ENCODE measurements at regions not wholly inside any gene's neighbourhood (a gene's known extent, or its start where the extent isn't known, plus 50 kb on each side); places are given as distances from the start of the nearest gene placed in this dataset.

DNA sequence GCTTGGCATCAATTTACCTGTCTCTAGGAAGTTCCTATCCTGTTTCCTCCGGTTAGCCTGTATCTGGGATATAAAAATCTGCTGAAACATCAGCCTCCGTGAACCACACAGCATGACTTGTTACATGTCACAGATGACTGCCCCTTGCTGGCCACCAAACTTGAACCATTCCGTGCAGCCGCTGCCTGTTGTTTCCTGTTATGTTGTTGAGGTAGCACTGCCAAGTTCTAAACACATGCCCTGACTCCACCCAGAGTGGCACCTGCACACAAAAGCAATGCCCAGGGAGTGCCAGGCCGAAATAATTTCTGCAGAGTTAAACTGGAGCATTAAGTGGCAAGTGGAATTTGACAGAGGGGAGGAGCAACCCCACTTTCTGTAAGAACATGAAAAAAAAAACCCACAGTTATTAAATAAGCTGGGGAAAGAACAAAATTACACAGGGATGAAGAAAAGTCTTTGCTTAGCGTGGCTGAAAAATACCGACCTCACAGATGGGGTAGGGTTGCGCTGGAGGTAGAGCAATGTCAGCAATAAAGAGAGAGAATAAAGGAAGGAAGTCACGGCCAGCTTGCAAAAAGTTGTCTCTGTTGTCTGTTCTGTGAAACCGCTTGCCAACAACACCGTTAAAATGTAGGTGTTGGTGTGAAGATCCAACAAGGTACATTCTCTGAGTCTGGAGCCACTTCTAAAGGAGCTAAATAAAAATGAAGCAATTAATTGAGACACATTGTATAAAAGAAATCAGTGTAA, 174.6 kb upstream of the CDH13 start:
- Histone ChIP-seq H3K4me1 (ENCODE audit: control insufficient read depth, insufficient read depth, low read length) (no peaks in the 10 kb centered on the region), H3K9me3 (replicated peaks; ENCODE audit: low read length) (no peaks in the 10 kb centered on the region), H3K36me3 (ENCODE audit: insufficient read depth, low read length) (no peaks in the 10 kb centered on the region), H3K4me3 (ENCODE audit: low read length) (no peak overlapping the region), H3K9ac (ENCODE audit: low read depth, low read length) (no peak overlapping the region), H3K27me3 (ENCODE audit: control insufficient read depth, insufficient read depth, low read length) (peaks cover 24% of the 10 kb centered on the region), H3K4me2 (ENCODE audit: low read length) (no peak overlapping the region)

DNA sequence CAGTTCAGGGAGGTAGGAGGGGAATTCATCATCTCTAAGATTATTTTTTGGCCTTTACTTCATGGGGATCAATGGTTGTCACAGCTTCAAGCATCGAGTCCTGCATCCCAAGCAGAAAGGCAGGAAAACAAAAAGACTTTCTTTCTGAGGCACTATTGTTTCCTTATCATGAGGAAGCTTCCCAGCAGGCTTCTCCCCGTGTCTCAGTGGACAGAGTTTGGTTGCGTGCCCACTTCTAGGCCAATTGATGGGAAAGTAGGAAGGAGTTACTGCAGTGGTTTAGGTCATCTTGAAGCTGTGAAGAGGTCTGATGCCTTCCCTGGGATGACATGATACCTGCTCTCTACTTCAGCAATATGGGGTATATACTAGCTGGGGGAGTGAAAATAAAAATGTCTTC, 175.3 kb upstream of the CDH13 start:
- Histone ChIP-seq H3K27me3 (ENCODE audit: control insufficient read depth, insufficient read depth, low read length) (peaks cover 24% of the 10 kb centered on the region), H3K9ac (ENCODE audit: low read depth, low read length) (no peak overlapping the region)

DNA sequence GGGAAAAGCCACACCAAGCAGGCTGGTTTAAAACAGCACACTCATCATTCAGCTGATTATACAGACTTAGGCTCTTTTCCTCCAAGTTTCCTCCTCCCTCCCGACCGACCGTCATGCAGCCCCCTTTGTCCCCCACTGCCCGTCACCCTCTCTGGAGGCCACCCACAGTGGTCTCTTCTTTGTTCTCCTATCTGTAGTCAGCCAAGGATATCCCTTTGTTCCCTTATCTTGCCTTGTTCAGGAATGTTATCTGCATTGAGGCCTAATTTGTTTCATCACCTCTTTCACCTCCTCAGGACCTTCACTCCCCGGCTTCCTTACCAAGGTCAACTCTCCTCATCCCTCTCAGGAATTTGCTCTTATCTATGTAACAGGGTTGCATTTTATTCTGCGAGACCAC, 186.4 kb upstream of the CDH13 start:
- Histone ChIP-seq H3K9me3 (replicated peaks; ENCODE audit: low read length) (no peaks in the 10 kb centered on the region), H3K4me2 (ENCODE audit: low read length) (no peak overlapping the region), H3K4me1 (ENCODE audit: control insufficient read depth, insufficient read depth, low read length) (no peaks in the 10 kb centered on the region), H3K27me3 (ENCODE audit: control insufficient read depth, insufficient read depth, low read length) (peaks cover 22% of the 10 kb centered on the region), H3K9ac (ENCODE audit: low read depth, low read length) (no peak overlapping the region), H3K4me3 (ENCODE audit: low read length) (no peak overlapping the region), H3K36me3 (ENCODE audit: insufficient read depth, low read length) (no peaks in the 10 kb centered on the region)

More for the DNA sequence above, 175.3 kb upstream of the CDH13 start:
- H3K4me1 ChIP-seq (ENCODE audit: control insufficient read depth, insufficient read depth, low read length) = no peaks in the 10 kb centered on the region
- no peaks in the 10 kb centered on the region for H3K36me3 ChIP-seq (ENCODE audit: insufficient read depth, low read length)
- H3K9me3 ChIP-seq (replicated peaks; ENCODE audit: low read length) = no peaks in the 10 kb centered on the region
- H3K4me2 ChIP-seq (ENCODE audit: low read length) = no peak overlapping the region
- H3K4me3 ChIP-seq (ENCODE audit: low read length) = no peak overlapping the region

- no peaks in the 10 kb centered on the region for H3K9me3 ChIP-seq (replicated peaks; ENCODE audit: low read length)
These were observed 187.0 kb upstream of the CDH13 start for GRCh38 chr16:82439678-82440293.

DNA sequence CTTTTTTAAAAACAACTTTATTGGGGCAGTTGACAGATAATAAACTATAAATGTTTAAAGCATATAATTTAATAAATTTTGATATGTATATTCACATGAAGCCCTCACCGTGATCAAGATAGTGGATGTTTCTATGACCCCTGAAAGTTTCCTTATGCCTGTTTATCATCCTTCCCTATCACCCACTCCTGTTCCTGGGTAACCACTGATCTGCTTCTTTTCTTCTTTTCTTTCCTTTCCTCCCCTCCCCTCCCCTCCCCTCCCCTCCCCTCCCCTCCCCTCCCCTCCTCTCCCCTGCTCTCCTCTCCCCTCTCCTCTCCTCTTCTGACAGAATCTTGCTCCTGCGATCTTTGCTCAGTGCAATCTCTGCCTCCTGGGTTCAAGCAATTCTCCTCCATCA, 193.7 kb upstream of the CDH13 start:
- H3K9me3 ChIP-seq (replicated peaks; ENCODE audit: low read length) = no peaks in the 10 kb centered on the region
- no peaks in the 10 kb centered on the region for H3K4me1 ChIP-seq (ENCODE audit: control insufficient read depth, insufficient read depth, low read length)
- H3K27me3 ChIP-seq (ENCODE audit: control insufficient read depth, insufficient read depth, low read length) = peaks cover 39% of the 10 kb centered on the region
- no peak overlapping the region for H3K4me2 ChIP-seq (ENCODE audit: low read length)
- no peak overlapping the region for H3K4me3 ChIP-seq (ENCODE audit: low read length)
- H3K9ac ChIP-seq (ENCODE audit: low read depth, low read length) = no peak overlapping the region
- H3K36me3 ChIP-seq (ENCODE audit: insufficient read depth, low read length) = no peaks in the 10 kb centered on the region

More at GRCh38 chr16:82439678-82440293, 187.0 kb upstream of the CDH13 start:
- Histone ChIP-seq H3K4me2 (ENCODE audit: low read length) (no peak overlapping the region), H3K4me3 (ENCODE audit: low read length) (no peak overlapping the region), H3K4me1 (ENCODE audit: control insufficient read depth, insufficient read depth, low read length) (no peaks in the 10 kb centered on the region), H3K27me3 (ENCODE audit: control insufficient read depth, insufficient read depth, low read length) (peaks cover 23% of the 10 kb centered on the region), H3K36me3 (ENCODE audit: insufficient read depth, low read length) (no peaks in the 10 kb centered on the region), H3K9ac (ENCODE audit: low read depth, low read length) (no peak overlapping the region)

- no peak overlapping the region for H3K4me3 ChIP-seq (ENCODE audit: low read length)
- no peaks in the 10 kb centered on the region for H3K9me3 ChIP-seq (replicated peaks; ENCODE audit: low read length)
- H3K27me3 ChIP-seq (ENCODE audit: control insufficient read depth, insufficient read depth, low read length) = peaks cover 39% of the 10 kb centered on the region
These were observed 194.5 kb upstream of the CDH13 start for GRCh38 chr16:82432261-82432660.

DNA sequence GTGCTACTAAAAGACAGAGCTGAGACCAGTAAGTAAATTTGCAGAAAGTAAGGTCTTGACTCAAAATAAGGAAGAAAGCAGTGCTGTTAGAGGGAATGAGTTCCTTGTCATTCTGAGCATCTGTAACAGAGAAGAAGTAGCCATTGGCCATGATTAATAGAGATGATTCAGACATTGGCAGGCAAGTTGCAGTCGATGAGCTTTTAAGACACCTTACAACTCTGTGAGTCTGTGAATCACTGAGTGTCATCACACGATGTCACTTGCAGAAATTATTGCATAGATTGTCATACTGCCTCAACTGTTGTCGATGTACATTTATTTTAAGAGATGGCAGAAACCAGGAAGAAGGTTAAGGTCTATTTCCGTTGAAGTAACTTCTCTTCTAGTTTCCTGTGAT, 201.1 kb upstream of the CDH13 start:
- H3K27me3 ChIP-seq (ENCODE audit: control insufficient read depth, insufficient read depth, low read length) = peaks cover 20% of the 10 kb centered on the region
- H3K4me3 ChIP-seq (ENCODE audit: low read length) = no peak overlapping the region
- H3K4me1 ChIP-seq (ENCODE audit: control insufficient read depth, insufficient read depth, low read length) = no peaks in the 10 kb centered on the region
- no peaks in the 10 kb centered on the region for H3K9me3 ChIP-seq (replicated peaks; ENCODE audit: low read length)
- H3K4me2 ChIP-seq (ENCODE audit: low read length) = no peak overlapping the region
- no peaks in the 10 kb centered on the region for H3K36me3 ChIP-seq (ENCODE audit: insufficient read depth, low read length)
- no peak overlapping the region for H3K9ac ChIP-seq (ENCODE audit: low read depth, low read length)

More at GRCh38 chr16:82432261-82432660, 194.5 kb upstream of the CDH13 start:
- no peaks in the 10 kb centered on the region for H3K4me1 ChIP-seq (ENCODE audit: control insufficient read depth, insufficient read depth, low read length)
- no peaks in the 10 kb centered on the region for H3K36me3 ChIP-seq (ENCODE audit: insufficient read depth, low read length)
- no peak overlapping the region for H3K9ac ChIP-seq (ENCODE audit: low read depth, low read length)
- H3K4me2 ChIP-seq (ENCODE audit: low read length) = no peak overlapping the region

DNA sequence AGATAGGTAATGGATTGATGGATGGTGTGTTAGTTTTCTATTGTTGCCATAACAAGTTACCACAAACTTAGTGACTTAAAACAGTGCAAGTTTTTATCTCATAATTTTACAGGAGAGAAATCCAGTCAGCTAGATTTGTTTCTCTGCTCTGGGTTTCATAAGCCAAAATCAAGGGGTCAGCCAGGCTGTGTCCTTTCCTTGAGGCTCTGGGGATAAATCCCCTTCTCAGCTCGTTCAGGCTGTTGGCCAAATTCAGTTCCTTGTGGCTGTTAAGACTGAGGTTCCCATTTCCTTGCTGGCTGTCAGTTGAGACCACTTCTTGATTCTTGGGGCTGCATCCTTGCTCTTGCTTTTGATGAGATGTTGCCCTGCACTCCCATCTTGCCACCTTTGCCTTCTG, 204.9 kb upstream of the CDH13 start:
- no peaks in the 10 kb centered on the region for H3K9me3 ChIP-seq (replicated peaks; ENCODE audit: low read length)
- H3K36me3 ChIP-seq (ENCODE audit: insufficient read depth, low read length) = no peaks in the 10 kb centered on the region
- H3K9ac ChIP-seq (ENCODE audit: low read depth, low read length) = no peak overlapping the region
- H3K4me2 ChIP-seq (ENCODE audit: low read length) = no peak overlapping the region
- H3K4me1 ChIP-seq (ENCODE audit: control insufficient read depth, insufficient read depth, low read length) = no peaks in the 10 kb centered on the region
- H3K27me3 ChIP-seq (ENCODE audit: control insufficient read depth, insufficient read depth, low read length) = peaks cover 15% of the 10 kb centered on the region
- no peak overlapping the region for H3K4me3 ChIP-seq (ENCODE audit: low read length)

DNA sequence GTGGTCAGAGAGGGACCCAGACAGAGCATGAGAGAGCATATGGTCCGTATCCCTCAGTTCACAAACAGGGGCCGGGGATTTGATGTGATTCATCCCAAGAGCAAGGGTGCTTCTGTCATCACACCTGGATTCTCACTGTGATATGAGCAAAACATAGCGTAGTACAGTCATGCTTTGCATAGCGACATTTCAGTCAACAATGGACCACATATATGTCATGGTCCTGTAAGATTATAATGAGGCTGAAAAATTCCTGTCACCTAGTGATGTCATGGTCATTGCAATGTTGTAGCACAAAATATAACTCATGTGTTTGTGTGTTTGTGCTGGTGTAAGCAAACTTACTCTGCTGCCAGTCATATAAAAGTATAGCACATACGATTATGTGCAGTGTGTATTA, 207.4 kb upstream of the CDH13 start:
- H3K4me1 ChIP-seq (ENCODE audit: control insufficient read depth, insufficient read depth, low read length) = no peaks in the 10 kb centered on the region
- H3K4me3 ChIP-seq (ENCODE audit: low read length) = no peak overlapping the region
- H3K9me3 ChIP-seq (replicated peaks; ENCODE audit: low read length) = no peaks in the 10 kb centered on the region
- H3K4me2 ChIP-seq (ENCODE audit: low read length) = no peak overlapping the region
- no peaks in the 10 kb centered on the region for H3K36me3 ChIP-seq (ENCODE audit: insufficient read depth, low read length)
- peaks cover 10% of the 10 kb centered on the region for H3K27me3 ChIP-seq (ENCODE audit: control insufficient read depth, insufficient read depth, low read length)
- H3K9ac ChIP-seq (ENCODE audit: low read depth, low read length) = no peak overlapping the region

DNA sequence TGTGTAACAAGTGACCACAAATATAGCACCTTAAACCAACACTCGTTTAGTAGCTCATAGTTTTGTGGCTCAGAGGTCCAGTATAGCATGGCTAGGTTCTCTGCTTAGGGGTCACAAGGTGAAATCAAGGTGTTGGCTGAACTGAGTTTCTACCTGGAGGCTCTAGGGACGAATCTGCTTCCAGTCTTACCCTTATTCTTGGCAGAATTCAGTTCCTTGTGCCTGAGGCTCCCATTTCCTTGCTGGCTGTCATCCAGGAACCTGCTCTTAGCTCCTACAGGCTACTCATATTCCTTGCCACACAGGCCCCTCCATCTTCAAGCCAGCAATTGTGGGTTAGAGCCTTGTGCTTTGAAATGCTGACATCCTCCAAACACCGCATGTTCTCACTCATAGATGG, 212.3 kb upstream of the CDH13 start:
- Histone ChIP-seq H3K36me3 (ENCODE audit: insufficient read depth, low read length) (no peaks in the 10 kb centered on the region), H3K4me1 (ENCODE audit: control insufficient read depth, insufficient read depth, low read length) (no peaks in the 10 kb centered on the region), H3K27me3 (ENCODE audit: control insufficient read depth, insufficient read depth, low read length) (no peaks in the 10 kb centered on the region), H3K9ac (ENCODE audit: low read depth, low read length) (no peak overlapping the region), H3K4me3 (ENCODE audit: low read length) (no peak overlapping the region), H3K4me2 (ENCODE audit: low read length) (no peak overlapping the region), H3K9me3 (replicated peaks; ENCODE audit: low read length) (no peaks in the 10 kb centered on the region)

DNA sequence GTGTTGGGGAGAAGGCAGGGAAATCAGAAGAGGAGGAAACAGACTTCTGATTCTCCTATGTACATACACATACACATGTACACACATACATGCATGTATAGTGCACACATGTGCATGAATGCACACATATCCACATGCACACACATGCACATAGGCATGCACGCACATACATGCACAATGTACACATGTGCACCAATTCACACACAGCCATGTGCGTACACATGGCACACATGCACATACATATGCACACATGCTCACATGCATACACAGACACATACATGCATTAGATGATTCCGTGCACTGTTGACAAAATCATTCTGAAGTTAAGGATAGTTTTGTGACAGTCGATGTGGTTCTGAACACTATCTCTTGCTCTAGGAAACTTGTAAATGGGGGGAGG, 214.0 kb upstream of the CDH13 start:
- no peak overlapping the region for H3K4me3 ChIP-seq (ENCODE audit: low read length)
- no peaks in the 10 kb centered on the region for H3K4me1 ChIP-seq (ENCODE audit: control insufficient read depth, insufficient read depth, low read length)
- no peak overlapping the region for H3K9ac ChIP-seq (ENCODE audit: low read depth, low read length)
- H3K9me3 ChIP-seq (replicated peaks; ENCODE audit: low read length) = no peaks in the 10 kb centered on the region
- H3K36me3 ChIP-seq (ENCODE audit: insufficient read depth, low read length) = no peaks in the 10 kb centered on the region
- no peak overlapping the region for H3K4me2 ChIP-seq (ENCODE audit: low read length)
- H3K27me3 ChIP-seq (ENCODE audit: control insufficient read depth, insufficient read depth, low read length) = peaks cover 5% of the 10 kb centered on the region

DNA sequence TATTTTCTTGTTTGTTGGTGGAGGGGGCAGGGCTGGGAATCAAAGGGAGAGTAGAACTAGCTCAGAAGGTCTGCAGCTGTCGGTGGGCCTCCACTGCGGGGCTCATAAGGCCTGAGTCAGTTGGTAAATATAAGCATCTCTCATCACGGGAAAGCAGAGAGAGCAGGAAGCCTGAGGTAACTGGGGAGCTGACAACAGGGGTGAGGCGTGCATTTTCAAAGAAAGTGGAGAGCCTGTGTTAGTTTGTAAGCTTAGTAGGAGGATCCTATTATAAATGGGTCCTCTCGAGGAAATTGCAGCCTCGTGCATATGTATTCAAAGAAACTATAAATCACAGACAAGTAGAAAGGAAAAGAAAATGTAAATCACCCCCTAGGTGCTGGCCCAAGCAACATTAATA, 221.0 kb upstream of the CDH13 start:
- H3K9me3 ChIP-seq (replicated peaks; ENCODE audit: low read length) = no peaks in the 10 kb centered on the region
- H3K4me1 ChIP-seq (ENCODE audit: control insufficient read depth, insufficient read depth, low read length) = no peaks in the 10 kb centered on the region
- H3K36me3 ChIP-seq (ENCODE audit: insufficient read depth, low read length) = no peaks in the 10 kb centered on the region
- peaks cover 15% of the 10 kb centered on the region for H3K27me3 ChIP-seq (ENCODE audit: control insufficient read depth, insufficient read depth, low read length)
- H3K4me2 ChIP-seq (ENCODE audit: low read length) = no peak overlapping the region
- H3K9ac ChIP-seq (ENCODE audit: low read depth, low read length) = no peak overlapping the region
- no peak overlapping the region for H3K4me3 ChIP-seq (ENCODE audit: low read length)
